Eye (tissue), 1 donor: ENCODE measurements at regions not wholly inside any gene's neighbourhood (a gene's known extent, or its start where the extent isn't known, plus 50 kb on each side); places are given as distances from the start of the nearest gene placed in this dataset.

ENCODE experiments used
- DNase-seq: peaks from one replicate; pipeline ENCODE4 v3.0.0-alpha.2; 2015

DNA sequence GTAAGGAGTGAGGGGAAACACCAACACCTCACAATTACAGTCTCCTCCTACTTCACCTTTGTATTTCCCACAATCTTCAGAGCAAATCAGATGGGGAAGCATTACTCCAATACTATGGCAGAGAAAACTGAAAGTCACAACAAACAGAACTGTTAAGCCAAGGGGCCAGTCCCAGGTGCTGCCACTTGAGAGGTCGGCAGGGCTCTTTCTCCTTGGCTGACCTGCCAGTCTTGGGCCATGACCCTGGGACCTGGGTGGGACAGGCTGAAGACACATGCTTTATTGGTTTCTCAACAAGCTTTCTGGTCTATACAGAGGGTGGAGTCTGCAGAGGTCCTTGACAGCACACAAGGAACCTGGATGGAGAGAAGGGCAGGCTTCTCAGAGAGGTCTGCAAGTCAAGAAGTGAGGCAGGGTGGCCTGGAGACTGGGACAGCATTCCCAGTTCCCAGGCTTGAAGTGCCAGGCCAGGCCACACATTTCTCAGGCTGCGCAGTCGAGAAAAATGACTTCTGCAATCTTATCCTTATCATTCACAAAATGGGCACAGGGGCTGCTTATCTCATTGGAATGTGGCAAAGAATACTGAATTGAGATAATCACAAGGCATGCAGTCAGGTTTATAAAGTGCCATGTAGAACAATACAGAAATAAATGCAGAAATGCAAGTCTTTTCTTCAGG, 301.0 kb downstream of the CXCL12 start:
- no peak for DNase-seq

DNA sequence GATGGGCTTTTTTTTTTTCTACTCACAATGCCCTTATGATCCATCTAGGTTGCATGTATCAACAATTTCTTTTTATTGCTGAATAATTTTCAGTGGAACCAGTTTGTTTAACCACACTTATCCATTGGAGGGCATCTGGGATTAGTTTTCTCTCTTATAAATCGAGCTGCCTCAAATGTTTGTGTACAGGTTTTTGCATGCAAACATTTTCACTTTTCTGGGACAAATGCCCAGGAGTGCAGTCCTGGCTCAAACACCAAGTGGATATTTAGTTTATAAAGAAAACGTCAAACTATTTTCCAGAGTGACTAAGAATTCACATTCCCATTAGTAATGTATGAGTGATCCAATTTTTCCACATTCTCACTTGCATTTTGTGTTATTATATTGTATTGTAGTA, 313.4 kb downstream of the CXCL12 start:
- peak; percentile 48 for DNase-seq

DNA sequence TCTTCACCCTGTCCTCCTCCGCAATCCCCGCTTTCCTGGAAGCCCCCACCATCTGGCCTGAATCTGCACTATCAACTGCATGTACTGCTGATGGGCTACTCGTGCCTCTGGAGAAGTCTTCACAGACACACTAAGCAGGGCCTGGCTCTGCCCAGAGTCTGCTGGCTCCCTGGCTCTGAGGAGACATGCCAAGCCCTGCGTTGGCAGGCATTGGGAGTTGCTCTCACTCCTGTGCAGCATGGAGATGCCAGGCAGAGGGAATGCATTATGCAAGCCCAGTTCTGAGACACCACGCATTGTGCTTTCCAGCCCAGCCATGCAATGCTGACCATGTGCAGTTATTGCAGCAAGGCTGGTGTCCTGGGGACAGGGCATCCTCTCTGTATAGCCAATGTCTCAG, 314.6 kb downstream of the CXCL12 start:
- DNase-seq = no peak

- no peak for DNase-seq
Observed at GRCh38 chr10:44069573-44069972, 315.3 kb downstream of the CXCL12 start.

DNA sequence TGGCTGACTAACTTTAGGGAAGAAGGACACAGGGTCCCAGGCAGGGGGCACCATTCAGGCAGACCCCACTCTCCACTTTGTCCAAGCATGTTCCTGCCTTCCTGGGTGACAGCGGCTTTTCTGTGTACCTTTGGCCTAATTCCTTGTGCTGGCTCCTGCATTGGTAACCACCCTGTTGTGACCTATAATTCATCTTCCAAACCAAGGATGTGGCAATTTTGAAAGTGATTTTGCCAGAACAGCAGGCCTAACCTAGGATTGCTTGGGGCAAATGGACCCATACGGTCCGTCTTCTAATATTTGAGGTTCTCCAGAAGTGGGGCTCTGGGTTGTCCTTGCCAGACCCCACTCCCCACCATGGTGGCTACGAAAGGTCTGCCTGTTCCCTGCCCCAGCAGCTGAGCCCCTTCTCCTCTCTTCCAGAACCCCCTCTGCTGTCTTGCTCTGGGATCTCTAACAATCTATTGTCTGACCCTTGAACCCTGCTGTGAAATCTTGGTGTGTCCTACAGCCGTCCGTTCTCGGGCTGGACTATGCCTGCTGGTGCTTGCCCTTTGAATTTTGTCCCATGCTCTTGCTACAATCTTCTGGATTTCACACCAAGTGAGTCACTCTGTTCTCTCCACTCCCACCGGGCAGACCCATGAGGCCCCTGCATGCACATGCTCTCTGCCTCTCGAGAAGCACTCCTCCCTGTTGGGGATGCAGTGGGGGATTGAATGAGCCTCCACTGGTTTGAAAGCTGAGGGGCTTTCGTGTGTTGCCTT, 316.0 kb downstream of the CXCL12 start:
- no peak for DNase-seq

GRCh38 chr10:44067432-44067831, 317.5 kb downstream of the CXCL12 start:
- DNase-seq = no peak

GRCh38 chr10:44066527-44067255, 318.2 kb downstream of the CXCL12 start:
- DNase-seq = no peak

DNA sequence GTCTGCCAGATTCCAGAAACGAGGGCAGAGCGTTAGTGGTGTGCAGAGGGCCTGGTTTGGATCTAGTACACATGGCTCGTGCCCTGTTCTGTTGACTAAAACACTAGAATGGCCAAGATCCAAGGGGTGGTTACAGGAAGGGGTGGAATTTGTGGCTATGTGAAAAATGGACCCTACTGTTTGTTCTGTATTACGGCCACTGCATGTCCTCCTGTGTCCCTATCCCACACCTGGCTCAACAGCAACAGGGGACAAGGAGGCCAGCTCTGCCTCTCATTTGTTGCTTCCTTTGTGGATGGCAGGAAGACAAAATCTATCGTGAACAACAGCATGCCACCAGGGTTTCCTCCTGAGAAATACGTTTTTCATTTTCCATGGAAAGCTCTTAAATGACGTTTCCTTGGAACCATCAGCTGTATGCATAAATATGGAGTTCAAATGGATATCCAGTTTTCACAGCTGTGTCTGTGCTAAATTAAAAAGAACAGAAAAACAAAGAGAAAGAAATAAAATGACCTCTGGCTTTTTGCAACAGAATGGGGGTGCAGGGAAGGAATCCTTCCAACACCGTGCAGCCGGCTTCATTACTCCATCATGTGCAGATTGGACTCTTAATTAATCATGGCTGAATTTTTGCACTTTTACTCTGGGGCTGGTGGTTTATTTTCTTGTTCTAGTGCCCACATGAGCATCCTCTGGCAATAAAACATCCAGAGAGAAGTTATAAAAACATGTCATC, 318.9 kb downstream of the CXCL12 start:
- DNase-seq = no peak

DNA sequence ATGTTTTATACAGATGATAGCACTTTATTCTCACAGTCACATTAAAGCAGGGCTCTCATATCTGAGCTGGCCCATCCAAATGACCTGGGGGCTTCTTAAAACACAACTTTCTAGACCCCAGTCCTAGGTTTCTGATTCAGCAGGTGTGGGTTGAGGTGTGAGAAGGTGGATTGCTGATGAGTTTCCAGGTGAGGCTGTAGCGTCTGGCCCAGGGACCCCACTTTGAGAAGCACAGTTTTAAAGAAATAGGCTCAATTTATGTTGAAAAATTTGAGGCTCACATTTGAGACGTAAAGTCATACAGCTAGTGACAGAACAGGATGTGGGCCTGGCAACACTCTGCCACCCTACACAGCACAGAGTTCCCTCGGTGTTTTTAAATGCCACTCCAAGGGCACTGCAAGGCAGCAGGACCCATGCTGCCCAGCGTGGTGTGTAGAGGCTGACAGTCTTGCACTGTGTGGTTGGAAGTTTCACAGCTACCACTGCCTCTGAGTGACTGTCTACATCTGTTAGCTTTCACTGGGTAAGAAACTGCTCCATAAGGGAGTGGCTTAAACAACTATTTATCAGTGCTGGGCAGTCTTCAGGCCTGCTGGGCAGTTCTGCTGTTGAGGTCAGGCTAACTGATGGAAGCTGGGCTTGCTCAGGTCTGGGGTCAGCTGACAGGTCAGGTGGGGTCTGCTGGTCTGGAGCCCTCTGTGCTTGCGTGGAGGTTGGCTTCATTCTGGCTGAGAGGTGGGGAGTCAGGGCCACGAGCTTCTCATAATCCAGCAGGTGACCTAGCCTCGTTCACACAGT, 319.7 kb downstream of the CXCL12 start:
- no peak for DNase-seq

DNA sequence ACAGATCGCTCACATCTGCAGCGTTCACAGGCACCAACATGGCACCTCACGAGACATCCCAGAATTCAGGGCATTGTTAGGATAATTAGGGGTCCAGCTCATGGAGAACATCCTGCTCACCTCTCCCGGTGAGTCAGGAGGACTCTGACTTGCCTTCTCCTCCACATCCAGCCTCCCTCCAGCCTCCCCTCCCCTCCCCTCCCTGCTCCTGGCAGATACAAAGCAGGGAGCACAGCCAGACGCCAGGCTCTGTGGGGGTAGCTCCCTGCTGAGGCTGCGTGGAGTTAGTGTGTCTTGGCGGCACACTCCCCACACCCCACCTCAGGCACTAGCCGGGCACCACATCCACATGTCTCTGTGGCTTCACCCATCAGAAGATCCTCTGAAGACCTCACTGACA, 320.6 kb downstream of the CXCL12 start:
- no peak for DNase-seq

GRCh38 chr10:44063686-44064085, 321.2 kb downstream of the CXCL12 start:
- DNase-seq = no peak

DNA sequence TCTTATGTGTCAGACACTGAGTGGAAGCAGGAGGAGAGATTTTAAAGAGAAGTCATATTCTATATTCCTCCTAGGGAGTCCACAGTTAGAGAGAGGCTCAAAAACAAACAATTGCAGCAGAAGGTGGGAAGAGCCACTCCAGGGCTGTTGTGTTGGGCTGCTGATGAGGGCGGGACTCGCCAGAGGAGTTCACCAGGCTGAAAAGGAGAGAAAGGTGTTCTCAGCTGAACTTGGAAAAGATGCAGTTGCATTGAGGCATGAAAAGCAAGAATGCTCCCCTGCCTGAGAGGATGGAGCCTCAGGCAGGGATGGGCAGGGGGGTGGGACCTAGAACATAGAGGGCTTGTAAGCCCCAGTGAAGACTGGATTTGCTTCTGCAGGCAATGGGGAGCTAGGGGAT, 324.2 kb downstream of the CXCL12 start:
- DNase-seq = no peak

DNA sequence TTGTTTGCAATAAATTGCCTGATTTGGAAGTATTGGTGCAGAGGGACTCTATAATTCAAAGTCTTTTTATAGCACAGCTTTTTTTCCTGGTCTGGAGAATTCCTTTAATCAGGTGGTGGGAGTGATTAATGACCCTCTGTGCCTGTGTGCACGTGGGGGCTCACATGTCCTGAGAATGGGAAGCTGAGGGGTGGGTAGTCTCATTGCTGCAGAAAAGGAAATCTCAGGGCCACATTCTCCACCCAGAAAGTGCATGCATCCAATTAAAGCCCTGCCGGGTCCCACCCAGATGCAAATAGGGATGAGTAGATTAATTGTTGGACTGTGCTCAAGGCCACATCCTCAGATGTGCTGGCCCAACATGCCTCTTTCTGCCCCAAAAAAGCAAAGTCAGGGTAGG, 324.7 kb downstream of the CXCL12 start:
- DNase-seq = no peak

DNA sequence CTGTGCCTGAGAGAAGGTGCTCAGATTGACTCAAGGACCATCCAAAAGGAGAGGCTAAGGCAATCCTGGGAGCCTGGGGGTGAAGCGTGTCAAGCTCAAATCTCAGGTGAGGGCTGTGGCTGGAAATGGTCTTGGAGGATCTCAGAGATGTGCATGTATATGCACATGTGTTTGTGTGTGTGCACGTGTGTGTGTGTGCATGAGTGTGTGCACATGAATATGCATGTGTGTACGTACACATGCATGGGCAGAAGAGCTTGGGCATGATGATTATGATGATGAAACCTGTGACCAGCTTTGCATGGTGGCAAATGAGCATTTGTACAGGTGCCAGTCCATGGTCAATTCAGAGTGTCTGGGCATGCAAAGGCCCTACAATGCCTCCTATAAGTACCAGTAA, 326.6 kb downstream of the CXCL12 start:
- no peak for DNase-seq

DNA sequence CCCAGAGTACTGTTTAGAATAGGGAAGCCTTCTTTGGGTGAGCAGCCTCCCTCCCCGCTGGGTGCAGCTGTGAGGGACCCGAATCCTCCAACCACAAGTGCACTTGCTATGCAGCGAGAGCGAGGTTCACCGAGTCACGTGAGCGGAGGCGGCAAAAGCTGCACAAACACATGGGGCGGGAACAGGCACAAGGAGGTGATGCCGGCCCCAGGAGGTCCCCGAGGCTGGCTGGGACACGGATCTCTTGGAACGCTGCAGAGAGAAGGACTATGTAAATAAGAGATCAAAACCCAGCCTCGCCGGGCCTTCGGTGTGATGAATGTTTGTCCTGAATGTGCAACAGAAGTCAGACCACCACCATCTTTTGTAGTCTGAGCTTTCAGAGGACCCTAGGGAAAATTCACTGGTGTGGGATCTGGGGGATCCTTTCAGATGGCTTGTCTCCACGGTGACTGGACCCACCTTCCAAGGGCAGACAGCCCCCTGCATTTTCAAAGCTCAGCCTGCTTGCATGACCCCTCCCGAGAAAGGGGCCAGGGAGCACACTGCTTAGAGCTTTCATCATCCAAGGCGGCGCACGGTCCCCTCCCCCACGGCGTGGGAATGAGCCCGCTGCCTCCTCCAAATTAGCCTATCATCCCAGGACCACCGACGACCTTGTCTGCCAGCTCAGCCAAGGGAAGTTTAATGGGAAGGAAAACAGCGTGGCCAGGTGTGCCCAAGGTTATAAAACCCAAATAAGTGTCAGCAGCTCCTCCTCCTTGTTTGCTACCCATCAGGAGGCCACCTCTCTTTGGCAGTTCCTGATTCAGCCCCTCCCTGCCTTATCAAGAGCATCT, 327.7 kb downstream of the CXCL12 start:
- DNase-seq = no peak

DNA sequence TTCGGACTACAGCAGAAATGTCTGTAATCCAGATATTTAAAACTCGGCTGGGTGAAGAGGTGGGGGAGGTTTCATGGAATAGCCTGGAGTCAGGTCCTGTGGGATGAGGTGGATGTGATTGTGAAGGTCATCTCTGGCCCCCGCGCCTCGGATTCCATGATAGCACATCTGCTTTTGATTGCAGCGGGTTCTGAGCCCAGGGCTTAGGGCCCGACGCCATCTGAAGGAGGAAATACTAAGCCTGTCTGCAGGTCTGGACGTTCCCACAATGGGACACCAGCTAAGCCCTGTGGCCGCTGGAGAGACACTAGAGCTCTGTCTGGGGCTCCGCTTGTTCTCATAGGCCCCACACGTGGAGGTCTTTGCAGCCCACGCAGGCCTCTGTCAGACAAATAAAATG, 328.7 kb downstream of the CXCL12 start:
- no peak for DNase-seq

DNA sequence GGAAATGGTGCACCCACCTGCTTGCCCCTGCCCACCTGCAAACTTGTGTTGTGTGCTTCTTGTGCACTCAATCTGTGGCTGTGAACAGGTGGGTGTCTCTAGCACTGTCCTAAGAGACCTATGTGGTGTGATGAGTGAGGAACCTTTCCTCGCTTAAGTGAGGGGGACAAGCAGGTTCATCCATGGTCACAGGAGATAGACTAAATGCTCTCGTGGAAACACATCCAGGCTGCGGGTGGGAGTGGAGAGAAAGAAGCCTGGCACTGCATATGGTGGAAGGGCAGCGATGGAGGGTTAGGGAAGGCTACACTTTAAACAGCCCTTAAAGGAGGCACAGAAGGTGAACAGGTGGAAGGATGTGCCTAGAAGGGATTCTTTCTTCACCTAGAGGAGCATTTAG, 330.9 kb downstream of the CXCL12 start:
- DNase-seq = no peak

- DNase-seq = no peak
Observed at GRCh38 chr10:44053391-44053790, 331.5 kb downstream of the CXCL12 start.

DNA sequence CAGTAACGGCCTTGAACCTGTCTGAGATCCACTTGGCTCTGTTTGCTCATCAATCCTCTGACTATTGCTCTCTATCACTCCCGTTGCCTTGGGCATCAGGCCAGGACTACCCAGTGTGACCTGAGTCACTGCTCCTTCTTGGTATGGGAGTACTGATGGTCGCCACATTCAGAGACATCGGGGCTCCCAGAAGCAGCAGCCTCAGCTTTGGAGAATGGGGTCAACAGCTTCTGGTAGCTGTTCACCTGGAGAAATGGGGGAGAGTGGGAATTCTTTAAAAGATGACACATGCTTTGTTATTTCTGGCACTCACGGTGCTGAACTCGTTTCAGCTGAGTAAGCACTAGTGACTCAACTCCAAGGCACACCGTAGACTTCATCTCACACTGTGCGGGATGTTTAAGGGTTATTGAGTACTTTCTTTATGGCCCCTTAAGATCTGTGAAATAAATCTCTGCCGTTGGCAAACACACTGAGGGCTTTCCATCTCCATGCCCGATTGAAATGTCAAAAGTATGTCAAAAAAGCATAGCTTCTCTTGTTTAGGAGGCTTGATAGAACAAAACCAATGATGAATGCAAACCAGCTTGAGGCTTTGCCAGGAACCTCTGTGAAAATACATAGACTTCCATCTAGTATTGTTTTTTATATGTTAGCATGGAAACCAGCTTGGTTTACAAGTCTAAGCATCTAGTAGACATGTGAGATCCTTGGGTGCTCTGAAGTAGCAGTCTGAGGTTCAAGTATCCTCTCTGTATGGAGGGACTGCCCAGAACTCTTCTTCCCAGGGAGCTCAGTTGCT, 333.1 kb downstream of the CXCL12 start:
- DNase-seq = no peak

GRCh38 chr10:44051091-44051490, 333.8 kb downstream of the CXCL12 start:
- no peak for DNase-seq
